ENCODE measurements at regions not wholly inside any gene's neighbourhood (a gene's known extent, or its start where the extent isn't known, plus 50 kb on each side); places are given as distances from the start of the nearest gene placed in this dataset.
A peak's percentile ranks its signal among the peaks of the same experiment; 100 is the strongest.

DNA sequence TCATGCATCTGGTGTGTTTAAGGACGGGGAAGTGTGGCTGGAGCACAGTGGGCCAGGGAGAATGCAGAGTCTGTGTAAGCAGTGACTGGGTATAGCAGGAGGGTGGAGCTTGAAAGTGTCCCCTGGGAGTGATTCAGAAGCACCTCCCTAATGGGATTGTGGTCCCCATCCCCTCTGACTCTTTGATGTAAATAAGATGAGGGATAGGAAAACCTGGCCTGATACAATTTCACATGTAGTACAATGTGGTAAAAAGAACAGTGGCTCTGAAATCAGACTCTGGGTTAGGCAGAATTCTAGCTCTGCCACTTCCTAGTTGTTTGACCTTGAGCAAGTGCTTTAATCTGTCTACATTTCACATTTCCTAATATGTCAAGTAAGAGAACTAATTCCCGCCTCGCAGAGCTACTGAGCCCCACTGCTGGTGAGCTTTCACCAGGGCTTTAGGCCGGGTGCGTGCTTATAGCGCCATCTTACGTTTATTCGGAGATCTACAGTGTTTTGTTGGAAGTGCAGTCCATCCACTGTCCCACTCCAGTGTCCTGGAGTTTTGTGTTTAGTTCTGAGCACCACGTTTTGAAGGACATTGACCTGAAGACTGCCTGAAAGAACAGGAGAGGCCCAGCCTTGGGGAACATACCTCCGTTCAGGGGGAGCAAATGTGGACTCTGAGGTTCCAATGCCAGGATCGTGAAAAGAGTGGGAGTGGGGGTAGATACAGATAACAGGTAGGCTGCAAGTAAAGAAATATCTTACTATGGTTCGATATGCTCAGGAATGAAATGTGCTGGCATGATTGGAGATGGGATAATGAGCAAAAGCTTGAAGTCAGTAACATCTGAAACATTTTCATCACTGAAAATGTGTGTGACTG, 51.2 kb upstream of the TESK1 start (continued):
- TF ChIP-seq, protein P1, sequence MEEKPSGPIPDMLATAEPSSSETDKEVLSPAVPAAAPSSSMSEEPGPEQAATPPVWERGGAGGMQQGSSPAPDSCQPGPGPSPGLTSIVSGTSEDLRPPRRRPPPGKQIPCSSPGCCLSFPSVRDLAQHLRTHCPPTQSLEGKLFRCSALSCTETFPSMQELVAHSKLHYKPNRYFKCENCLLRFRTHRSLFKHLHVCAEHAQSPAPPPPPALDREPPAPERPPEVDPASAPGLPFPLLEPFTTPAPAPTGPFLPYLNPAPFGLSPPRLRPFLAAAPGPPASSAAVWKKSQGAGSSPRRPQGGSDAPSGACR (CRISPR knock-in tag; IDR thresholded peaks at IDR 0.05), result no peak
- peak; percentile 93 for TF ChIP-seq RAD21 (CRISPR knock-in tag; IDR thresholded peaks at IDR 0.05)
- TF ChIP-seq, protein P2, sequence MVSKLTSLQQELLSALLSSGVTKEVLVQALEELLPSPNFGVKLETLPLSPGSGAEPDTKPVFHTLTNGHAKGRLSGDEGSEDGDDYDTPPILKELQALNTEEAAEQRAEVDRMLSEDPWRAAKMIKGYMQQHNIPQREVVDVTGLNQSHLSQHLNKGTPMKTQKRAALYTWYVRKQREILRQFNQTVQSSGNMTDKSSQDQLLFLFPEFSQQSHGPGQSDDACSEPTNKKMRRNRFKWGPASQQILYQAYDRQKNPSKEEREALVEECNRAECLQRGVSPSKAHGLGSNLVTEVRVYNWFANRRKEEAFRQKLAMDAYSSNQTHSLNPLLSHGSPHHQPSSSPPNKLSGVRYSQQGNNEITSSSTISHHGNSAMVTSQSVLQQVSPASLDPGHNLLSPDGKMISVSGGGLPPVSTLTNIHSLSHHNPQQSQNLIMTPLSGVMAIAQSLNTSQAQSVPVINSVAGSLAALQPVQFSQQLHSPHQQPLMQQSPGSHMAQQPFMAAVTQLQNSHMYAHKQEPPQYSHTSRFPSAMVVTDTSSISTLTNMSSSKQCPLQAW (CRISPR knock-in tag; IDR thresholded peaks at IDR 0.05), result peak; percentile 22; the same call in 1 of the 2 replicates
- peak; percentile 61; the same call in 1 of the 2 replicates for TF ChIP-seq MIXL1 (CRISPR knock-in tag; IDR thresholded peaks at IDR 0.05)
- TF ChIP-seq, protein P3, sequence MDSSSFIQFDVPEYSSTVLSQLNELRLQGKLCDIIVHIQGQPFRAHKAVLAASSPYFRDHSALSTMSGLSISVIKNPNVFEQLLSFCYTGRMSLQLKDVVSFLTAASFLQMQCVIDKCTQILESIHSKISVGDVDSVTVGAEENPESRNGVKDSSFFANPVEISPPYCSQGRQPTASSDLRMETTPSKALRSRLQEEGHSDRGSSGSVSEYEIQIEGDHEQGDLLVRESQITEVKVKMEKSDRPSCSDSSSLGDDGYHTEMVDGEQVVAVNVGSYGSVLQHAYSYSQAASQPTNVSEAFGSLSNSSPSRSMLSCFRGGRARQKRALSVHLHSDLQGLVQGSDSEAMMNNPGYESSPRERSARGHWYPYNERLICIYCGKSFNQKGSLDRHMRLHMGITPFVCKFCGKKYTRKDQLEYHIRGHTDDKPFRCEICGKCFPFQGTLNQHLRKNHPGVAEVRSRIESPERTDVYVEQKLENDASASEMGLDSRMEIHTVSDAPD (CRISPR knock-in tag; IDR thresholded peaks at IDR 0.05), result no peak
- TF ChIP-seq, protein P4, sequence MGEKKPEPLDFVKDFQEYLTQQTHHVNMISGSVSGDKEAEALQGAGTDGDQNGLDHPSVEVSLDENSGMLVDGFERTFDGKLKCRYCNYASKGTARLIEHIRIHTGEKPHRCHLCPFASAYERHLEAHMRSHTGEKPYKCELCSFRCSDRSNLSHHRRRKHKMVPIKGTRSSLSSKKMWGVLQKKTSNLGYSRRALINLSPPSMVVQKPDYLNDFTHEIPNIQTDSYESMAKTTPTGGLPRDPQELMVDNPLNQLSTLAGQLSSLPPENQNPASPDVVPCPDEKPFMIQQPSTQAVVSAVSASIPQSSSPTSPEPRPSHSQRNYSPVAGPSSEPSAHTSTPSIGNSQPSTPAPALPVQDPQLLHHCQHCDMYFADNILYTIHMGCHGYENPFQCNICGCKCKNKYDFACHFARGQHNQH (CRISPR knock-in tag; IDR thresholded peaks at IDR 0.05), result peak; percentile 28; the same call in 1 of the 2 replicates
- TF ChIP-seq SALL1 (CRISPR knock-in tag; IDR thresholded peaks at IDR 0.05), result peak; percentile 40
- TF ChIP-seq TBX2 (CRISPR knock-in tag; IDR thresholded peaks at IDR 0.05; ENCODE audit: borderline replicate concordance), result 0 out of 2 replicates have a peak, but pooled peaks have one; percentile 38
- peak; percentile 59 for TF ChIP-seq ERF (CRISPR knock-in tag; IDR thresholded peaks at IDR 0.05)
- 0 out of 2 replicates have a peak, but pooled peaks have one; percentile 25 for TF ChIP-seq ZSCAN9 (CRISPR knock-in tag; IDR thresholded peaks at IDR 0.05; ENCODE audit: borderline replicate concordance)
- peak; percentile 97 for TF ChIP-seq STAG1 (CRISPR knock-in tag; IDR thresholded peaks at IDR 0.05)
- peak; percentile 9; the same call in 1 of the 2 replicates for TF ChIP-seq FOXA3 (CRISPR knock-in tag; IDR thresholded peaks at IDR 0.05)
- peak; percentile 46; the same call in 1 of the 2 replicates for TF ChIP-seq KDM2A (CRISPR knock-in tag; IDR thresholded peaks at IDR 0.05; ENCODE audit: borderline replicate concordance, low read depth)
- no peak for TF ChIP-seq GABPA (IDR thresholded peaks at IDR 0.05; ENCODE audit: low read depth, low read length)
- TF ChIP-seq GABPA (CRISPR knock-in tag; IDR thresholded peaks at IDR 0.05; ENCODE audit: low read depth), result 0 out of 2 replicates have a peak, but pooled peaks have one; percentile 14
- 0 out of 2 replicates have a peak, but pooled peaks have one; percentile 26 for TF ChIP-seq HDAC2 (CRISPR knock-in tag; IDR thresholded peaks at IDR 0.05)
- no peak for TF ChIP-seq ZNF589 (CRISPR knock-in tag; conservative IDR thresholded peaks at IDR 0.05)
- TF ChIP-seq, protein P5, sequence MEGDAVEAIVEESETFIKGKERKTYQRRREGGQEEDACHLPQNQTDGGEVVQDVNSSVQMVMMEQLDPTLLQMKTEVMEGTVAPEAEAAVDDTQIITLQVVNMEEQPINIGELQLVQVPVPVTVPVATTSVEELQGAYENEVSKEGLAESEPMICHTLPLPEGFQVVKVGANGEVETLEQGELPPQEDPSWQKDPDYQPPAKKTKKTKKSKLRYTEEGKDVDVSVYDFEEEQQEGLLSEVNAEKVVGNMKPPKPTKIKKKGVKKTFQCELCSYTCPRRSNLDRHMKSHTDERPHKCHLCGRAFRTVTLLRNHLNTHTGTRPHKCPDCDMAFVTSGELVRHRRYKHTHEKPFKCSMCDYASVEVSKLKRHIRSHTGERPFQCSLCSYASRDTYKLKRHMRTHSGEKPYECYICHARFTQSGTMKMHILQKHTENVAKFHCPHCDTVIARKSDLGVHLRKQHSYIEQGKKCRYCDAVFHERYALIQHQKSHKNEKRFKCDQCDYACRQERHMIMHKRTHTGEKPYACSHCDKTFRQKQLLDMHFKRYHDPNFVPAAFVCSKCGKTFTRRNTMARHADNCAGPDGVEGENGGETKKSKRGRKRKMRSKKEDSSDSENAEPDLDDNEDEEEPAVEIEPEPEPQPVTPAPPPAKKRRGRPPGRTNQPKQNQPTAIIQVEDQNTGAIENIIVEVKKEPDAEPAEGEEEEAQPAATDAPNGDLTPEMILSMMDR (CRISPR knock-in tag; IDR thresholded peaks at IDR 0.05), result peak; percentile 95

Data from HepG2 (cell line).